AG20443 (cell line): ENCODE measurements at regions not wholly inside any gene's neighbourhood (a gene's known extent, or its start where the extent isn't known, plus 50 kb on each side); places are given as distances from the start of the nearest gene placed in this dataset.

ENCODE experiments used
- DNase-seq: peaks from one replicate; pipeline ENCODE4 v3.0.0; 2012; ENCODE audit warnings: low spot score, mixed read lengths

- DNase-seq = no peak
Measured at GRCh38 chr14:82362452-82362851, 828.8 kb upstream of the SEL1L start.

GRCh38 chr14:82365471-82365870, 831.8 kb upstream of the SEL1L start:
- DNase-seq = no peak

GRCh38 chr14:82366803-82367202, 833.1 kb upstream of the SEL1L start:
- DNase-seq = no peak

GRCh38 chr14:82379291-82379690, 845.6 kb upstream of the SEL1L start:
- DNase-seq = no peak

- DNase-seq = no peak
Measured at GRCh38 chr14:82385048-82385447, 851.4 kb upstream of the SEL1L start.

- no peak for DNase-seq
Measured at GRCh38 chr14:82387699-82388098, 854.0 kb upstream of the SEL1L start.

- no peak for DNase-seq
Measured at GRCh38 chr14:82388488-82388887, 854.8 kb upstream of the SEL1L start.

GRCh38 chr14:82390586-82390985, 856.9 kb upstream of the SEL1L start:
- no peak for DNase-seq

GRCh38 chr14:82394916-82395315, 861.3 kb upstream of the SEL1L start:
- no peak for DNase-seq

- DNase-seq = no peak
Measured at GRCh38 chr14:82398256-82398655, 864.6 kb upstream of the SEL1L start.

- DNase-seq = no peak
Measured at GRCh38 chr14:82403987-82404386, 870.3 kb upstream of the SEL1L start.

- DNase-seq = no peak
Measured at GRCh38 chr14:82410064-82410463, 876.4 kb upstream of the SEL1L start.

GRCh38 chr14:82411298-82411697, 877.6 kb upstream of the SEL1L start:
- DNase-seq = no peak

- DNase-seq = no peak
Measured at GRCh38 chr14:82412545-82412944, 878.9 kb upstream of the SEL1L start.

- DNase-seq = no peak
Measured at GRCh38 chr14:82414853-82415539, 881.3 kb upstream of the SEL1L start.

- DNase-seq = no peak
Measured at GRCh38 chr14:82419933-82420332, 886.3 kb upstream of the SEL1L start.

GRCh38 chr14:82420871-82421270, 887.2 kb upstream of the SEL1L start:
- no peak for DNase-seq

- DNase-seq = no peak
Measured at GRCh38 chr14:82421286-82421685, 887.6 kb upstream of the SEL1L start.

- DNase-seq = no peak
Measured at GRCh38 chr14:82422230-82422629, 888.6 kb upstream of the SEL1L start.

GRCh38 chr14:82425261-82425660, 891.6 kb upstream of the SEL1L start:
- no peak for DNase-seq

GRCh38 chr14:82431031-82431430, 897.4 kb upstream of the SEL1L start:
- DNase-seq = no peak

GRCh38 chr14:82432301-82433105, 898.9 kb upstream of the SEL1L start:
- DNase-seq = no peak

GRCh38 chr14:82438436-82438835, 904.8 kb upstream of the SEL1L start:
- no peak for DNase-seq

- DNase-seq = no peak
Measured at GRCh38 chr14:82441270-82441669, 907.6 kb upstream of the SEL1L start.
